Parathyroid adenoma (tissue), 2 donors: ENCODE measurements at regions not wholly inside any gene's neighbourhood (a gene's known extent, or its start where the extent isn't known, plus 50 kb on each side); places are given as distances from the start of the nearest gene placed in this dataset.

Experiments used
- H2AFZ ChIP-seq: fragments of 300-600 bp; sonication (generic); one replicate; pipeline ENCODE4 v1.7.0; 2017; ENCODE audit warnings: antibody characterized with exemption, mild to moderate bottlenecking
- H3K27ac ChIP-seq: fragments of 300-600 bp; sonication (generic); one replicate; pipeline ENCODE4 v1.7.0; 2017
- H3K27me3 ChIP-seq: fragments of 300-600 bp; sonication (generic); one replicate; pipeline ENCODE4 v1.7.0; 2017; ENCODE audit warnings: low read length; ENCODE audit not compliant: control insufficient read depth, insufficient read depth
- H3K36me3 ChIP-seq: fragments of 300-600 bp; sonication (generic); one replicate; pipeline ENCODE4 v1.7.0; 2017; ENCODE audit warnings: low read length; ENCODE audit not compliant: control insufficient read depth, insufficient read depth
- H3K4me1 ChIP-seq: fragments of 300-600 bp; sonication (generic); one replicate; pipeline ENCODE4 v1.7.0; 2017; ENCODE audit warnings: control low read depth
- H3K4me2 ChIP-seq: fragments of 300-600 bp; sonication (generic); one replicate; pipeline ENCODE4 v1.7.0; 2017; ENCODE audit warnings: low read length
- H3K4me3 ChIP-seq: fragments of 300-600 bp; sonication (generic); one replicate; pipeline ENCODE4 v1.7.0; 2017; ENCODE audit warnings: low read depth, low read length
- H3K79me2 ChIP-seq: fragments of 300-600 bp; sonication (generic); one replicate; pipeline ENCODE4 v1.7.0; 2017; ENCODE audit warnings: control low read depth
- H3K9ac ChIP-seq: fragments of 300-600 bp; sonication (generic); one replicate; pipeline ENCODE4 v1.7.0; 2017; ENCODE audit warnings: mild to moderate bottlenecking
- H3K9me3 ChIP-seq: fragments of 300-600 bp; sonication (generic); one replicate; pipeline ENCODE4 v1.7.0; 2017; ENCODE audit warnings: low read length; ENCODE audit not compliant: control insufficient read depth
- CTCF ChIP-seq: fragments of 300-600 bp; sonication (generic); IDR thresholded peaks from one replicate; pipeline ENCODE4 v1.7.0; 2017; ENCODE audit warnings: antibody characterized with exemption, mild to moderate bottlenecking
- donor health status: primary hyperparathyroidism.

GRCh38 chr17:77750427-77751043 lies 208.0 kb upstream of the TNRC6C start:
- Histone ChIP-seq H3K4me2 (no peak overlapping the region), H3K4me1 (no peaks in the 10 kb centered on the region), H3K79me2 (no peaks in the 10 kb centered on the region), H3K9me3 (no peaks in the 10 kb centered on the region), H2AFZ (no peak overlapping the region), H3K4me3 (no peak overlapping the region), H3K36me3 (no peaks in the 10 kb centered on the region), H3K9ac (no peak overlapping the region), H3K27ac (no peak overlapping the region), H3K27me3 (no peaks in the 10 kb centered on the region)
- TF ChIP-seq CTCF: no peak

GRCh38 chr17:77753246-77753645 lies 205.3 kb upstream of the TNRC6C start:
- no peak for TF ChIP-seq CTCF
- no peak overlapping the region for H3K4me2 ChIP-seq
- no peaks in the 10 kb centered on the region for H3K27me3 ChIP-seq
- H3K9ac ChIP-seq: no peak overlapping the region
- no peaks in the 10 kb centered on the region for H3K36me3 ChIP-seq
- no peak overlapping the region for H3K4me3 ChIP-seq
- no peak overlapping the region for H2AFZ ChIP-seq
- H3K4me1 ChIP-seq: no peaks in the 10 kb centered on the region
- no peaks in the 10 kb centered on the region for H3K79me2 ChIP-seq
- no peak overlapping the region for H3K27ac ChIP-seq
- H3K9me3 ChIP-seq: no peaks in the 10 kb centered on the region

- Histone ChIP-seq H3K27ac (no peak overlapping the region), H3K4me1 (no peaks in the 10 kb centered on the region), H3K36me3 (no peaks in the 10 kb centered on the region), H3K79me2 (no peaks in the 10 kb centered on the region), H3K4me3 (no peak overlapping the region), H2AFZ (no peak overlapping the region), H3K9ac (no peak overlapping the region), H3K27me3 (no peaks in the 10 kb centered on the region), H3K9me3 (no peaks in the 10 kb centered on the region), H3K4me2 (no peak overlapping the region)
- no peak for TF ChIP-seq CTCF
Observed at GRCh38 chr17:77753691-77754245, 204.7 kb upstream of the TNRC6C start.

GRCh38 chr17:77754956-77755355 lies 203.5 kb upstream of the TNRC6C start:
- Histone ChIP-seq H3K4me1 (no peaks in the 10 kb centered on the region), H3K4me2 (no peak overlapping the region), H3K9ac (no peak overlapping the region), H3K27me3 (no peaks in the 10 kb centered on the region), H3K36me3 (no peaks in the 10 kb centered on the region), H3K9me3 (no peaks in the 10 kb centered on the region), H2AFZ (no peak overlapping the region), H3K27ac (no peak overlapping the region), H3K4me3 (no peak overlapping the region), H3K79me2 (no peaks in the 10 kb centered on the region)
- no peak for TF ChIP-seq CTCF

GRCh38 chr17:77755410-77755963 lies 203.0 kb upstream of the TNRC6C start:
- H3K9me3 ChIP-seq: no peaks in the 10 kb centered on the region
- H3K27me3 ChIP-seq: no peaks in the 10 kb centered on the region
- H3K9ac ChIP-seq: no peak overlapping the region
- H3K79me2 ChIP-seq: no peaks in the 10 kb centered on the region
- H3K27ac ChIP-seq: no peak overlapping the region
- no peak overlapping the region for H3K4me2 ChIP-seq
- no peak overlapping the region for H2AFZ ChIP-seq
- H3K36me3 ChIP-seq: no peaks in the 10 kb centered on the region
- no peaks in the 10 kb centered on the region for H3K4me1 ChIP-seq
- no peak overlapping the region for H3K4me3 ChIP-seq
- no peak for TF ChIP-seq CTCF
